ENCODE measurements at regions not wholly inside any gene's neighbourhood (a gene's known extent, or its start where the extent isn't known, plus 50 kb on each side); places are given as distances from the start of the nearest gene placed in this dataset.

DNA sequence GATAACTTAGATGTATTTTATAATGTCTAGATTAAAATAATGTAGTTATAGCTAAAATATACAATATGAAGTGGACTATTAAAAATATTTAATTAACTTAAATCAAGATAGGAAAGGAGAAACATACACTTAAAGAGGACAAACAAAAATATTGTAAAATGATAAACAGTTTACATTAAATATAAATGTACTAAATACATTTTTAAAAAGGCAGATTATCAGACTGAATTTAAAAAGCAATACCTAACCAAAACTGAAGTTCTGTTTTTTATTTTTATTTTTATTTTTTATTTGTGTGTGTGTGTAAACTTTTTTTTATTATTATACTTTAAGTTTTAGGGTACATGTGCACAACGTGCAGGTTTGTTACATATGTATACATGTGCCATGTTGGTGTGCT is 811.6 kb upstream of the INTU start:
- ATAC-seq (no peak), DNase-seq (ENCODE audit: low read depth, low spot score) (no peak), FAIRE-seq (no peak)
- no TSS peak for BruUV-seq (replicated peaks)
- Histone ChIP-seq H2AFZ (ENCODE audit: control insufficient read depth, low read depth, low read length) (no peak overlapping the region), H3K9ac (ENCODE audit: control insufficient read depth, insufficient read depth, low read length) (no peak overlapping the region), H3K9me3 (replicated peaks; ENCODE audit: control insufficient read depth, insufficient read depth, low read length) (no peaks in the 10 kb centered on the region), H3K36me3 (ENCODE audit: control insufficient read depth in 2 of 2, insufficient read depth in 2 of 2, low read length in 1 of 2) (no peaks in the 10 kb centered on the region), H4K20me1 (ENCODE audit: control insufficient read depth, insufficient read depth) (no peaks in the 10 kb centered on the region), H3K27me3 (replicated peaks in 1 of 2; ENCODE audit: control insufficient read depth in 2 of 2, insufficient read depth in 2 of 2, low read length in 1 of 2) (no peaks in the 10 kb centered on the region), H3K4me1 (ENCODE audit: control insufficient read depth, insufficient read depth, low read length) (no peaks in the 10 kb centered on the region), H3K4me2 (ENCODE audit: control insufficient read depth, insufficient read depth) (no peak overlapping the region), H3K4me3 (no peak overlapping the region), H3K79me2 (ENCODE audit: control insufficient read depth, insufficient read depth, low read length) (no peaks in the 10 kb centered on the region), H3K27ac (ENCODE audit: control insufficient read depth, insufficient read depth) (no peak overlapping the region)
- POLR2A ChIA-PET: no interaction called here
- WGBS (ENCODE audit: insufficient coverage, insufficient replicate concordance, low lambda C conversion rate, missing lambda C conversion rate): 19% methylated on average over 1 of the region's 1 CpG
- RAD21 ChIA-PET (ENCODE audit: unreplicated experiment): no interaction called here
- in situ Hi-C loops (cut with MboI) (no loop called here), intact Hi-C loops (cut with micrococcal nuclease; ENCODE audit: unreplicated experiment) (no loop called here)
- CTCF ChIA-PET: no interaction called here
- TF ChIP-seq, protein P1, sequence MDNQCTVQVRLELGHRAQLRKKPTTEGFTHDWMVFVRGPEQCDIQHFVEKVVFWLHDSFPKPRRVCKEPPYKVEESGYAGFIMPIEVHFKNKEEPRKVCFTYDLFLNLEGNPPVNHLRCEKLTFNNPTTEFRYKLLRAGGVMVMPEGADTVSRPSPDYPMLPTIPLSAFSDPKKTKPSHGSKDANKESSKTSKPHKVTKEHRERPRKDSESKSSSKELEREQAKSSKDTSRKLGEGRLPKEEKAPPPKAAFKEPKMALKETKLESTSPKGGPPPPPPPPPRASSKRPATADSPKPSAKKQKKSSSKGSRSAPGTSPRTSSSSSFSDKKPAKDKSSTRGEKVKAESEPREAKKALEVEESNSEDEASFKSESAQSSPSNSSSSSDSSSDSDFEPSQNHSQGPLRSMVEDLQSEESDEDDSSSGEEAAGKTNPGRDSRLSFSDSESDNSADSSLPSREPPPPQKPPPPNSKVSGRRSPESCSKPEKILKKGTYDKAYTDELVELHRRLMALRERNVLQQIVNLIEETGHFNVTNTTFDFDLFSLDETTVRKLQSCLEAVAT (IDR thresholded peaks at IDR 0.05): no peak
- TF ChIP-seq HDAC2 (IDR thresholded peaks at IDR 0.05): no peak
- SMC1A ChIA-PET (ENCODE audit: uncharacterized antibody, unreplicated experiment): no interaction called here

DNA sequence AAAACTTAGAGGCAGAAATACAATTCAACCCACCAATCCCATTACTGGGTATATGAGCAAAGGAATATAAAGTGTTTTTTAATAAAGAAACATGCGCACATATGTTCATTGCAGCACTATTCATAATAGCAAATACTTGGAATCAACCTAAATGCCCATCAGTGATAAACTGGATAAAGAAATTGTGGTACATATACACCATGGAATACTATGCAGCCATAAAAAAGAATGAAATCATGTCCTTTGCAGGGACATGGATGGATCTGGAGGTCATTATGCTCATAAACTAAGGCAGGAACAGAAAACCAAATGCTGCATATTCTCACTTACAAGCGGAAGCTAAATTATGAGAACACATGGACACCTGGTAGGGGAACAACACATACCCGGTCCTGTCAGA is 807.7 kb upstream of the INTU start:
- no peak for FAIRE-seq
- 52% methylated on average over 3 of the region's 3 CpGs for WGBS (ENCODE audit: insufficient coverage, insufficient replicate concordance, low lambda C conversion rate, missing lambda C conversion rate)
- H3K4me2 ChIP-seq (ENCODE audit: control insufficient read depth, insufficient read depth): no peak overlapping the region
- no peaks in the 10 kb centered on the region for H3K36me3 ChIP-seq (ENCODE audit: control insufficient read depth in 2 of 2, insufficient read depth in 2 of 2, low read length in 1 of 2)
- POLR2A ChIA-PET: no interaction called here
- H3K27ac ChIP-seq (ENCODE audit: control insufficient read depth, insufficient read depth): no peak overlapping the region
- H3K9me3 ChIP-seq (replicated peaks; ENCODE audit: control insufficient read depth, insufficient read depth, low read length): no peaks in the 10 kb centered on the region
- H4K20me1 ChIP-seq (ENCODE audit: control insufficient read depth, insufficient read depth): no peaks in the 10 kb centered on the region
- H3K27me3 ChIP-seq (replicated peaks in 1 of 2; ENCODE audit: control insufficient read depth in 2 of 2, insufficient read depth in 2 of 2, low read length in 1 of 2): no peaks in the 10 kb centered on the region
- no peak overlapping the region for H3K4me3 ChIP-seq
- SMC1A ChIA-PET (ENCODE audit: uncharacterized antibody, unreplicated experiment): no interaction called here
- no peak for DNase-seq (ENCODE audit: low read depth, low spot score)
- ATAC-seq: no peak
- intact Hi-C loops (cut with micrococcal nuclease; ENCODE audit: unreplicated experiment) (no loop called here), in situ Hi-C loops (cut with MboI) (no loop called here)
- H3K4me1 ChIP-seq (ENCODE audit: control insufficient read depth, insufficient read depth, low read length): no peaks in the 10 kb centered on the region
- CTCF ChIA-PET: no interaction called here
- H3K79me2 ChIP-seq (ENCODE audit: control insufficient read depth, insufficient read depth, low read length): no peaks in the 10 kb centered on the region
- no TSS peak for BruUV-seq (replicated peaks)
- no peak overlapping the region for H2AFZ ChIP-seq (ENCODE audit: control insufficient read depth, low read depth, low read length)
- H3K9ac ChIP-seq (ENCODE audit: control insufficient read depth, insufficient read depth, low read length): no peak overlapping the region
- RAD21 ChIA-PET (ENCODE audit: unreplicated experiment): no interaction called here
- no peak for TF ChIP-seq DPF2 (IDR thresholded peaks at IDR 0.05)
- TF ChIP-seq KDM1A (IDR thresholded peaks at IDR 0.05; ENCODE audit: borderline replicate concordance): no peak
- no peak for TF ChIP-seq CHD1 (IDR thresholded peaks at IDR 0.05; ENCODE audit: low read depth, low read length)
- no peak for TF ChIP-seq MYB (IDR thresholded peaks at IDR 0.05; ENCODE audit: borderline replicate concordance, low read depth, low read length)
- TF ChIP-seq TCF7 (IDR thresholded peaks at IDR 0.05; ENCODE audit: borderline replicate concordance): no peak
- TF ChIP-seq, protein P2, sequence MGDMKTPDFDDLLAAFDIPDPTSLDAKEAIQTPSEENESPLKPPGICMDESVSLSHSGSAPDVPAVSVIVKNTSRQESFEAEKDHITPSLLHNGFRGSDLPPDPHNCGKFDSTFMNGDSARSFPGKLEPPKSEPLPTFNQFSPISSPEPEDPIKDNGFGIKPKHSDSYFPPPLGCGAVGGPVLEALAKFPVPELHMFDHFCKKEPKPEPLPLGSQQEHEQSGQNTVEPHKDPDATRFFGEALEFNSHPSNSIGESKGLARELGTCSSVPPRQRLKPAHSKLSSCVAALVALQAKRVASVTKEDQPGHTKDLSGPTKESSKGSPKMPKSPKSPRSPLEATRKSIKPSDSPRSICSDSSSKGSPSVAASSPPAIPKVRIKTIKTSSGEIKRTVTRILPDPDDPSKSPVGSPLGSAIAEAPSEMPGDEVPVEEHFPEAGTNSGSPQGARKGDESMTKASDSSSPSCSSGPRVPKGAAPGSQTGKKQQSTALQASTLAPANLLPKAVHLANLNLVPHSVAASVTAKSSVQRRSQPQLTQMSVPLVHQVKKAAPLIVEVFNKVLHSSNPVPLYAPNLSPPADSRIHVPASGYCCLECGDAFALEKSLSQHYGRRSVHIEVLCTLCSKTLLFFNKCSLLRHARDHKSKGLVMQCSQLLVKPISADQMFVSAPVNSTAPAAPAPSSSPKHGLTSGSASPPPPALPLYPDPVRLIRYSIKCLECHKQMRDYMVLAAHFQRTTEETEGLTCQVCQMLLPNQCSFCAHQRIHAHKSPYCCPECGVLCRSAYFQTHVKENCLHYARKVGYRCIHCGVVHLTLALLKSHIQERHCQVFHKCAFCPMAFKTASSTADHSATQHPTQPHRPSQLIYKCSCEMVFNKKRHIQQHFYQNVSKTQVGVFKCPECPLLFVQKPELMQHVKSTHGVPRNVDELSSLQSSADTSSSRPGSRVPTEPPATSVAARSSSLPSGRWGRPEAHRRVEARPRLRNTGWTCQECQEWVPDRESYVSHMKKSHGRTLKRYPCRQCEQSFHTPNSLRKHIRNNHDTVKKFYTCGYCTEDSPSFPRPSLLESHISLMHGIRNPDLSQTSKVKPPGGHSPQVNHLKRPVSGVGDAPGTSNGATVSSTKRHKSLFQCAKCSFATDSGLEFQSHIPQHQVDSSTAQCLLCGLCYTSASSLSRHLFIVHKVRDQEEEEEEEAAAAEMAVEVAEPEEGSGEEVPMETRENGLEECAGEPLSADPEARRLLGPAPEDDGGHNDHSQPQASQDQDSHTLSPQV (IDR thresholded peaks at IDR 0.05): no peak
- TF ChIP-seq, protein P3, sequence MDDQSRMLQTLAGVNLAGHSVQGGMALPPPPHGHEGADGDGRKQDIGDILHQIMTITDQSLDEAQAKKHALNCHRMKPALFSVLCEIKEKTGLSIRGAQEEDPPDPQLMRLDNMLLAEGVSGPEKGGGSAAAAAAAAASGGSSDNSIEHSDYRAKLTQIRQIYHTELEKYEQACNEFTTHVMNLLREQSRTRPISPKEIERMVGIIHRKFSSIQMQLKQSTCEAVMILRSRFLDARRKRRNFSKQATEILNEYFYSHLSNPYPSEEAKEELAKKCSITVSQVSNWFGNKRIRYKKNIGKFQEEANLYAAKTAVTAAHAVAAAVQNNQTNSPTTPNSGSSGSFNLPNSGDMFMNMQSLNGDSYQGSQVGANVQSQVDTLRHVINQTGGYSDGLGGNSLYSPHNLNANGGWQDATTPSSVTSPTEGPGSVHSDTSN (IDR thresholded peaks at IDR 0.05; ENCODE audit: insufficient replicate concordance, low read depth, low read length): no peak
- no peak for TF ChIP-seq MTA3 (IDR thresholded peaks at IDR 0.05; ENCODE audit: borderline replicate concordance, low read length)
- no peak for TF ChIP-seq SMC3 (IDR thresholded peaks at IDR 0.05; ENCODE audit: borderline replicate concordance, low read length)
